Esophagus squamous epithelium (tissue), 4 donors: ENCODE measurements at regions not wholly inside any gene's neighbourhood (a gene's known extent, or its start where the extent isn't known, plus 50 kb on each side); places are given as distances from the start of the nearest gene placed in this dataset.
"Not testable (repeated sequence)": the region's sequence is repeated elsewhere in the genome, so short reads cannot be mapped to it uniquely, and the experiment has no call there.

Experiments
- POLR2A ChIP-seq, 4 donors: fragments of 450-650 bp; IDR thresholded peaks; one replicate each; pipeline ENCODE4 v1.6.1; 2017; ENCODE audit warnings: antibody characterized with exemption in 4 of 4, mild to moderate bottlenecking in 4 of 4, moderate library complexity in 3 of 4
- TF ChIP-seq, protein P1 (sequence below), 6 experiments: fragments of 450-650 bp in 4 of 6; fragments of 200-600 bp in 2 of 6; sonication (generic) in 2 of 6; IDR thresholded peaks; one replicate each; pipeline ENCODE4 v1.5.1; 2016 to 2019; ENCODE audit warnings: antibody characterized with exemption in 6 of 6, mild to moderate bottlenecking in 4 of 6, moderate library complexity in 4 of 6

DNA sequence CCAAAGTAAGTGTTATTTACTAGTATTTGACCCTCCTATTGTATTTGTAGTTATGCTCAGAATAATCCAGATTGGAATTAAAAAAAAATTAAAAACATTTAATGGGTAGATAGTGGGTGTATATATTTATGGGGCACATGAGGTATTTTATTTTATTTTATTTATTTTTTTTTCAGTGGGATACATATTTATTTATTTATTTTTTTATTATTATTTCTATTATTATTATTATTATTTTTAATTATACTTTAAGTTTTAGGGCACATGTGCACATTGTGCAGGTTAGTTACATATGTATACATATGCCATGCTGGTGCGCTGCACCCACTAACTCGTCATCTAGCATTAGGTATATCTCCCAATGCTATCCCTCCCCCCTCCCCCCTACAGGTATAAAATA lies 1211.8 kb downstream of the OTOL1 start:
- TF ChIP-seq, protein P1, sequence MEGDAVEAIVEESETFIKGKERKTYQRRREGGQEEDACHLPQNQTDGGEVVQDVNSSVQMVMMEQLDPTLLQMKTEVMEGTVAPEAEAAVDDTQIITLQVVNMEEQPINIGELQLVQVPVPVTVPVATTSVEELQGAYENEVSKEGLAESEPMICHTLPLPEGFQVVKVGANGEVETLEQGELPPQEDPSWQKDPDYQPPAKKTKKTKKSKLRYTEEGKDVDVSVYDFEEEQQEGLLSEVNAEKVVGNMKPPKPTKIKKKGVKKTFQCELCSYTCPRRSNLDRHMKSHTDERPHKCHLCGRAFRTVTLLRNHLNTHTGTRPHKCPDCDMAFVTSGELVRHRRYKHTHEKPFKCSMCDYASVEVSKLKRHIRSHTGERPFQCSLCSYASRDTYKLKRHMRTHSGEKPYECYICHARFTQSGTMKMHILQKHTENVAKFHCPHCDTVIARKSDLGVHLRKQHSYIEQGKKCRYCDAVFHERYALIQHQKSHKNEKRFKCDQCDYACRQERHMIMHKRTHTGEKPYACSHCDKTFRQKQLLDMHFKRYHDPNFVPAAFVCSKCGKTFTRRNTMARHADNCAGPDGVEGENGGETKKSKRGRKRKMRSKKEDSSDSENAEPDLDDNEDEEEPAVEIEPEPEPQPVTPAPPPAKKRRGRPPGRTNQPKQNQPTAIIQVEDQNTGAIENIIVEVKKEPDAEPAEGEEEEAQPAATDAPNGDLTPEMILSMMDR (IDR thresholded peaks at IDR 0.05): not testable (repeated sequence)
- TF ChIP-seq POLR2A (IDR thresholded peaks at IDR 0.05): not testable (repeated sequence)
